GM12865 (cell line): ENCODE measurements at regions not wholly inside any gene's neighbourhood (a gene's known extent, or its start where the extent isn't known, plus 50 kb on each side); places are given as distances from the start of the nearest gene placed in this dataset.
A peak's percentile ranks its signal among the peaks of the same experiment; 100 is the strongest.

Source experiments
- DNase-seq: peaks from one replicate; pipeline ENCODE4 v3.0.0; 2010; ENCODE audit warnings: low read depth
- H3K4me3 ChIP-seq: 2 replicates; pipeline ENCODE4 v1.5.1; 2011; ENCODE audit warnings: mild to moderate bottlenecking, low read depth, low read length, control low read depth
- CTCF ChIP-seq: IDR thresholded peaks from 2 replicates; pipeline ENCODE4 v1.5.1; 2011; ENCODE audit warnings: low read length, control low read depth, low read depth, inconsistent platforms; ENCODE audit not compliant: insufficient read depth; ENCODE audit errors: missing control alignments

DNA sequence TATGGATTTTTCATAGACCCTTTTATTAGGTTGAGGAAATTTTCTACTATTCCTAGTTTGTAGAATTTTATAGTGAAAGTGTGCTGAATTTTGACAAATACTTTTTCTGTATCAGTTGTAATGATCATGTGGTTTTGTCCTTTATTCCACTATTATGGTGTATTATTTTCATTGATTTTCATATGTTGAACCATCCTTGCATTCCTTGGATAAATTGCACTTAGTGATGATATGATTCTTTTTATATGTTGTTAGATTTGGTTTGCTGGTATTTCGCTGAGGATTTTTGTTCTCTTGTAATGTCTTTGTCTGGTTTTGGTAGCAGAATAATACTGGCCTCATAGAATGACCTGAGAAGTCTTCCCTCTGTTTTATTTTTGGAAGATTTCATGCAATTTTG is 140.6 kb upstream of the CDK6 start:
- DNase-seq, result no peak
- H3K4me3 ChIP-seq, result no peak overlapping the region
- TF ChIP-seq CTCF, result no peak

GRCh38 chr7:92973974-92974373 is 137.6 kb upstream of the CDK6 start:
- H3K4me3 ChIP-seq, result no peak overlapping the region
- DNase-seq, result no peak

DNA sequence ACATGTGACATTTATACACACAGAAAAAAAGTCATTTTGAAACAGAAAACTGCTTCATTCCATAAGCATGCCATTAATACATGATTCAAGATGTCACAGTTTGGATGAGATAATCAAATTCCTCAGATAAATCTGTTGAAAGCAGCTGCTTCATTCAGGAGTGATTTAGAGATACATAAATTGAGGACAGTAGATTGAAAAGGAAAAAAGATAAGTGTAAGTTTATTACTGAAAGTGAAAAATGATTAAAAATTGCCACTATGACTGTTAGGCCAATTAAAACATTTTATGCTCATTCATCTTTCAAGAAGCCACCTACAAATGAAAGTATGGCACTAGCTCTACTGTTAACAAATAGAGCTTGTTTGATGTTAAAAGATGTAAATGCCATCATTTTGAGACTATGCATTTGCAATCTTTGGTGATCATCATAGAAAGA is 136.9 kb upstream of the CDK6 start:
- DNase-seq, result no peak
- TF ChIP-seq CTCF, result no peak
- H3K4me3 ChIP-seq, result no peak overlapping the region

More at GRCh38 chr7:92973974-92974373, 137.6 kb upstream of the CDK6 start:
- no peak for TF ChIP-seq CTCF

GRCh38 chr7:92972441-92972840 is 136.1 kb upstream of the CDK6 start:
- no peak for DNase-seq
- H3K4me3 ChIP-seq, result no peak overlapping the region
- no peak for TF ChIP-seq CTCF

- no peak for TF ChIP-seq CTCF
These were observed 132.7 kb upstream of the CDK6 start for GRCh38 chr7:92969061-92969460.

DNA sequence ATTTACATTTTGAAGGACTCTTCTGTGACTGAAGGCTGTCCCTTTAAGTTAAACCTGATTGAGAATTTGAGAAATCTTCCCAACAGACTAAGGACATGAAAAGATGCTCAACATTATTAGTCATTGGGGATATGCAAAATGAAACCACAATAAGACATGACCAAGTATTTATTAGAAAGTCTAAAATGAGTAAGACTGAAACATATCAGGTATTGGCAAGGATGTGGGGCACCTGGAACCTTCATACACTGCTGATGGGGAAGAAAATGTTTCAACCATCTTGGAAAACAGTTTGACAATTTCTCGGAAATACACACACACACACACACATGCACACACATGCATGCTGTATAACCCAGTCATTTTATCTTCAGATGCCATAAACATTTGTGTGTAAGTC is 132.1 kb upstream of the CDK6 start:
- TF ChIP-seq CTCF, result no peak
- no peak overlapping the region for H3K4me3 ChIP-seq
- DNase-seq, result peak; percentile 48

More at GRCh38 chr7:92969061-92969460, 132.7 kb upstream of the CDK6 start:
- no peak overlapping the region for H3K4me3 ChIP-seq
- DNase-seq, result no peak

- no peak for DNase-seq
- no peak overlapping the region for H3K4me3 ChIP-seq
- TF ChIP-seq CTCF, result no peak
These were observed 130.9 kb upstream of the CDK6 start for GRCh38 chr7:92967238-92967637.
